Fibroblast of lung (primary cell): ENCODE measurements at regions not wholly inside any gene's neighbourhood (a gene's known extent, or its start where the extent isn't known, plus 50 kb on each side); places are given as distances from the start of the nearest gene placed in this dataset.

Experiments
- DNase-seq, 2 donors: peaks; one replicate each; pipeline versions ENCODE4 v3.0.0 to v3.0.0-alpha.2; 2010; ENCODE audit warnings: low read depth in 2 of 2
- H2AFZ ChIP-seq: 2 replicates; pipeline ENCODE4 v1.5.1; 2012; ENCODE audit warnings: low read length, control low read depth, inconsistent platforms
- H3K27ac ChIP-seq: 2 replicates; pipeline ENCODE4 v1.5.1; 2011; ENCODE audit warnings: low read length, control low read depth; ENCODE audit not compliant: insufficient read depth
- H3K27me3 ChIP-seq: 2 replicates; pipeline ENCODE4 v1.5.1; 2011; ENCODE audit warnings: mild to moderate bottlenecking, low read length; ENCODE audit not compliant: control insufficient read depth, insufficient read depth
- H3K36me3 ChIP-seq: 2 replicates; pipeline ENCODE4 v1.5.1; 2011; ENCODE audit warnings: low read length; ENCODE audit not compliant: control insufficient read depth, insufficient read depth
- H3K4me1 ChIP-seq: 2 replicates; pipeline ENCODE4 v1.5.1; 2011; ENCODE audit warnings: low read length; ENCODE audit not compliant: control insufficient read depth, insufficient read depth; ENCODE audit errors: extremely low read depth
- H3K4me2 ChIP-seq: 2 replicates; pipeline ENCODE4 v1.5.1; 2011; ENCODE audit warnings: low read length, control low read depth; ENCODE audit not compliant: insufficient read depth; ENCODE audit errors: extremely low read depth
- H3K4me3 ChIP-seq, 4 experiments: fragments of 200-600 bp in 1 of 4; sonication (generic) in 1 of 4; replicated peaks in 1 of 4; 2 replicates each; pipeline ENCODE4 v1.5.1; 2011 to 2016; ENCODE audit warnings: low read length in 4 of 4, low read depth in 3 of 4, mild to moderate bottlenecking in 3 of 4, control low read depth in 2 of 4, inconsistent platforms in 1 of 4, mixed read lengths in 1 of 4; ENCODE audit not compliant: insufficient read depth in 1 of 4; ENCODE audit errors: control extremely low read depth in 1 of 4
- H3K79me2 ChIP-seq: 2 replicates; pipeline ENCODE4 v1.5.1; 2012; ENCODE audit warnings: mild to moderate bottlenecking, low read length, inconsistent platforms; ENCODE audit not compliant: control insufficient read depth, insufficient read depth
- H3K9ac ChIP-seq: 2 replicates; pipeline ENCODE4 v1.5.1; 2011; ENCODE audit warnings: mild to moderate bottlenecking, low read length, control low read depth; ENCODE audit not compliant: insufficient read depth
- H3K9me3 ChIP-seq: 2 replicates; pipeline ENCODE4 v1.5.1; 2012; ENCODE audit warnings: low read depth, low read length; ENCODE audit not compliant: control insufficient read depth, insufficient read depth
- H4K20me1 ChIP-seq: 2 replicates; pipeline ENCODE4 v1.5.1; 2011; ENCODE audit warnings: low read length; ENCODE audit not compliant: control insufficient read depth, insufficient read depth; ENCODE audit errors: extremely low read depth
- CTCF ChIP-seq, 2 donors: IDR thresholded peaks in 1 of 2; conservative IDR thresholded peaks in 1 of 2; 1 replicate in 1 of 2; 2 replicates in 1 of 2; pipeline ENCODE4 v1.5.1; 2011 to 2012; ENCODE audit warnings: low read length in 2 of 2, control low read depth in 1 of 2, inconsistent platforms in 1 of 2, low read depth in 1 of 2, mild to moderate bottlenecking in 1 of 2
- EZH2 ChIP-seq: IDR thresholded peaks from 2 replicates; pipeline ENCODE4 v1.5.1; 2012; ENCODE audit warnings: low read length, control low read depth, mild to moderate bottlenecking; ENCODE audit errors: missing control alignments

DNA sequence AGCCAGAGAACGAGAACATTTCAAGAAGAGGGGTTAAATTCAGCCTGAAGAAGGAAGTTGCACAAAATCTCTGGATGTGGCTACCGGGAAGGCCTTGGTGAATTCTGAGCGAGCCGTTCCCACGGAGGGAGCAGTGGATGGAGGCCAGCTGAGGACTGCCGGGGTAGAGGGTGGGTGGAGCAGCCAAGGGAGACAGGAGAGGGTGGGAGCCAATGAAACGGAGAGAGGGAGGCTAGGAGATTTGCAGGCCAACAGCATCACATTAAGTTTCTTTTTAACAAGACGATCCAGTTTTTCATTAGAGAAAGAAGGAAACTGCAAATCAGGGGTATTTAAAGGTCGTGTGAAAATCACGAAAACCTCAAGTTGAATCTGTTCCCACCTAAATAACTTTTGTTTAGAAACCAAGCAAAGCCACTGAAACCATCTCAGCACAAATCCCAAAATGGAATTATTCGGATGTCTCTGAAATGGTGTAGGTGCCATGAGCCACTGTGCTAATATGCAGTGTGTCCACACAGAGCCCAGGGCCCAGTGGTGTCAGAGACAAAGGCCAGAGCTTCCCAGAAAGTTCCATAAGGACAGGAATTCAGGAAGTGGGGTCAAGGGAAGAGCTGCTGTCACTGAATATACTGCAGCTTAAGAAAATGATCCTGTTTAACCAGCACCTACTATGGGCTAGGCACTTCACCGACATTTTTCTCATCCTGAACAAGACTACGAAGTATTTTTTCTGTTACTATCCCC is 59.7 kb upstream of the SLC35C1 start:
- Histone ChIP-seq H2AFZ (no peak overlapping the region), H3K9me3 (no peaks in the 10 kb centered on the region), H4K20me1 (no peaks in the 10 kb centered on the region), H3K4me3 (no peak overlapping the region), H3K36me3 (no peaks in the 10 kb centered on the region), H3K27me3 (no peaks in the 10 kb centered on the region), H3K27ac (no peak overlapping the region), H3K4me1 (no peaks in the 10 kb centered on the region), H3K4me2 (no peak overlapping the region), H3K79me2 (no peaks in the 10 kb centered on the region), H3K9ac (no peak overlapping the region)
- no peak for DNase-seq
- TF ChIP-seq EZH2 (no peak), CTCF (conservative IDR thresholded peaks at IDR 0.05 in 1 of 2, IDR thresholded peaks at IDR 0.05 in 1 of 2; ENCODE audit: low read depth in 1 of 2, low read length in 2 of 2) (no peak)

- Histone ChIP-seq H3K79me2 (no peaks in the 10 kb centered on the region), H3K9ac (no peak overlapping the region), H3K4me2 (no peak overlapping the region), H3K4me1 (no peaks in the 10 kb centered on the region), H3K36me3 (no peaks in the 10 kb centered on the region), H4K20me1 (no peaks in the 10 kb centered on the region), H2AFZ (no peak overlapping the region), H3K27me3 (no peaks in the 10 kb centered on the region), H3K27ac (no peak overlapping the region), H3K4me3 (no peak overlapping the region), H3K9me3 (no peaks in the 10 kb centered on the region)
- no peak for DNase-seq
- no peak for TF ChIP-seq EZH2
- TF ChIP-seq CTCF (conservative IDR thresholded peaks at IDR 0.05 in 1 of 2, IDR thresholded peaks at IDR 0.05 in 1 of 2; ENCODE audit: low read depth in 1 of 2, low read length in 2 of 2), result no peak
These were observed 61.1 kb upstream of the SLC35C1 start for GRCh38 chr11:45743556-45744468.

DNA sequence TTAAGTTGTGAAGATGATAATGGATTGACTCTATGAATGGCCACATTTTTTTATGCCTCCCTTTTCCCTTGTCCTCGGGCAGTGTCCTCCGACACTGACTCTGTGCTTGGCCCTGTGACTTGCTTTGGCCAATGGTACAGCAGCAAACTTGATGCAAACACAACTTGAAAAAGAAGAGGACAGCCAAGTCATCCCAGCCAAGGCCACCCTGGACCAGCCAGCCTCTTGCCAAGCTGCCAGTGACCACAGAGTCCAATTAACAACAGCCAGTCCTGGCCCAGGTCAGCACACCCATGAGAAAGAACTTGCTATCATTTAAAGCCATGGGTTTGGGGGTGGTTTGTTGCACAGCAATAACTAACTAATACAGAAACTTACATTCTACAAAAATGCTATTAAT is 63.4 kb upstream of the SLC35C1 start:
- H2AFZ ChIP-seq, result no peak overlapping the region
- H3K79me2 ChIP-seq, result no peaks in the 10 kb centered on the region
- H3K9ac ChIP-seq, result no peak overlapping the region
- DNase-seq, result no peak
- H4K20me1 ChIP-seq, result no peaks in the 10 kb centered on the region
- H3K9me3 ChIP-seq, result no peaks in the 10 kb centered on the region
- no peak overlapping the region for H3K4me3 ChIP-seq
- no peaks in the 10 kb centered on the region for H3K36me3 ChIP-seq
- TF ChIP-seq EZH2 (no peak), CTCF (conservative IDR thresholded peaks at IDR 0.05 in 1 of 2, IDR thresholded peaks at IDR 0.05 in 1 of 2; ENCODE audit: low read depth in 1 of 2, low read length in 2 of 2) (no peak)
- H3K4me2 ChIP-seq, result no peak overlapping the region
- H3K27ac ChIP-seq, result no peak overlapping the region
- no peaks in the 10 kb centered on the region for H3K4me1 ChIP-seq
- H3K27me3 ChIP-seq, result no peaks in the 10 kb centered on the region
